ENCODE measurements at regions not wholly inside any gene's neighbourhood (a gene's known extent, or its start where the extent isn't known, plus 50 kb on each side); places are given as distances from the start of the nearest gene placed in this dataset.

- H3K4me3 Mint-ChIP-seq = no peak overlapping the region
- DNase-seq = no peak
- no peak for ATAC-seq (ENCODE audit: low read depth)
- H3K27me3 Mint-ChIP-seq = no peaks in the 10 kb centered on the region
- no peaks in the 10 kb centered on the region for H3K9me3 Mint-ChIP-seq
- H3K4me1 Mint-ChIP-seq = no peaks in the 10 kb centered on the region
- H3K36me3 Mint-ChIP-seq = no peaks in the 10 kb centered on the region
- no peak overlapping the region for H3K27ac Mint-ChIP-seq
- POLR2A ChIA-PET = no interaction called here
These were observed 53.5 kb downstream of the ZNF608 start for GRCh38 chr5:124692950-124693349.

GRCh38 chr5:124692324-124692723 is 54.1 kb downstream of the ZNF608 start:
- no peaks in the 10 kb centered on the region for H3K27me3 Mint-ChIP-seq
- no peak overlapping the region for H3K4me3 Mint-ChIP-seq
- no peaks in the 10 kb centered on the region for H3K4me1 Mint-ChIP-seq
- no peak overlapping the region for H3K27ac Mint-ChIP-seq
- DNase-seq (no peak), ATAC-seq (ENCODE audit: low read depth) (no peak)
- H3K36me3 Mint-ChIP-seq = no peaks in the 10 kb centered on the region
- H3K9me3 Mint-ChIP-seq = no peaks in the 10 kb centered on the region
- POLR2A ChIA-PET = no interaction called here

GRCh38 chr5:124689653-124690052 is 56.8 kb downstream of the ZNF608 start:
- Mint-ChIP-seq H3K27ac (no peak overlapping the region), H3K9me3 (no peaks in the 10 kb centered on the region), H3K4me3 (no peak overlapping the region), H3K27me3 (no peaks in the 10 kb centered on the region), H3K36me3 (no peaks in the 10 kb centered on the region), H3K4me1 (no peaks in the 10 kb centered on the region)
- ATAC-seq (ENCODE audit: low read depth) (no peak), DNase-seq (no peak)
- POLR2A ChIA-PET = no interaction called here

- H3K27ac Mint-ChIP-seq = no peak overlapping the region
- ATAC-seq (ENCODE audit: low read depth) (no peak), DNase-seq (no peak)
- H3K36me3 Mint-ChIP-seq = no peaks in the 10 kb centered on the region
- no peaks in the 10 kb centered on the region for H3K9me3 Mint-ChIP-seq
- H3K4me3 Mint-ChIP-seq = no peak overlapping the region
- H3K4me1 Mint-ChIP-seq = no peaks in the 10 kb centered on the region
- POLR2A ChIA-PET = no interaction called here
- no peaks in the 10 kb centered on the region for H3K27me3 Mint-ChIP-seq
These were observed 60.0 kb downstream of the ZNF608 start for GRCh38 chr5:124686239-124687004.

- Mint-ChIP-seq H3K9me3 (no peaks in the 10 kb centered on the region), H3K27ac (no peak overlapping the region), H3K4me1 (no peaks in the 10 kb centered on the region), H3K4me3 (no peak overlapping the region), H3K27me3 (peaks cover 2% of the 10 kb centered on the region), H3K36me3 (no peaks in the 10 kb centered on the region)
- no peak for ATAC-seq (ENCODE audit: low read depth)
- DNase-seq = no peak
- POLR2A ChIA-PET = no interaction called here
These were observed 61.0 kb downstream of the ZNF608 start for GRCh38 chr5:124685404-124685930.

GRCh38 chr5:124683917-124684555 is 62.4 kb downstream of the ZNF608 start:
- no peaks in the 10 kb centered on the region for H3K4me1 Mint-ChIP-seq
- peaks cover 4% of the 10 kb centered on the region for H3K27me3 Mint-ChIP-seq
- no peak overlapping the region for H3K27ac Mint-ChIP-seq
- POLR2A ChIA-PET = no interaction called here
- DNase-seq (no peak), ATAC-seq (ENCODE audit: low read depth) (no peak)
- no peaks in the 10 kb centered on the region for H3K9me3 Mint-ChIP-seq
- H3K36me3 Mint-ChIP-seq = no peaks in the 10 kb centered on the region
- H3K4me3 Mint-ChIP-seq = no peak overlapping the region

GRCh38 chr5:124679578-124680199 is 66.8 kb downstream of the ZNF608 start:
- Mint-ChIP-seq H3K4me1 (no peaks in the 10 kb centered on the region), H3K9me3 (no peaks in the 10 kb centered on the region), H3K27ac (no peak overlapping the region), H3K36me3 (no peaks in the 10 kb centered on the region), H3K27me3 (peaks cover 9% of the 10 kb centered on the region), H3K4me3 (no peak overlapping the region)
- no peak for ATAC-seq (ENCODE audit: low read depth)
- no peak for DNase-seq
- POLR2A ChIA-PET = no interaction called here

GRCh38 chr5:124678922-124679519 is 67.4 kb downstream of the ZNF608 start:
- no peak for ATAC-seq (ENCODE audit: low read depth)
- Mint-ChIP-seq H3K27me3 (peaks cover 9% of the 10 kb centered on the region), H3K9me3 (no peaks in the 10 kb centered on the region), H3K36me3 (no peaks in the 10 kb centered on the region), H3K4me3 (no peak overlapping the region), H3K4me1 (no peaks in the 10 kb centered on the region), H3K27ac (no peak overlapping the region)
- POLR2A ChIA-PET = no interaction called here
- DNase-seq = no peak

GRCh38 chr5:124678468-124678867 is 68.0 kb downstream of the ZNF608 start:
- DNase-seq (no peak), ATAC-seq (ENCODE audit: low read depth) (no peak)
- POLR2A ChIA-PET = no interaction called here
- Mint-ChIP-seq H3K9me3 (no peaks in the 10 kb centered on the region), H3K4me3 (no peak overlapping the region), H3K27ac (no peak overlapping the region), H3K36me3 (no peaks in the 10 kb centered on the region), H3K4me1 (no peaks in the 10 kb centered on the region), H3K27me3 (peaks cover 9% of the 10 kb centered on the region)

- no peak overlapping the region for H3K4me3 Mint-ChIP-seq
- POLR2A ChIA-PET = no interaction called here
- ATAC-seq (ENCODE audit: low read depth) (no peak), DNase-seq (no peak)
- no peaks in the 10 kb centered on the region for H3K36me3 Mint-ChIP-seq
- H3K27ac Mint-ChIP-seq = no peak overlapping the region
- no peaks in the 10 kb centered on the region for H3K9me3 Mint-ChIP-seq
- no peaks in the 10 kb centered on the region for H3K4me1 Mint-ChIP-seq
- peaks cover 9% of the 10 kb centered on the region for H3K27me3 Mint-ChIP-seq
These were observed 68.8 kb downstream of the ZNF608 start for GRCh38 chr5:124677374-124678351.

GRCh38 chr5:124675931-124676846 is 70.2 kb downstream of the ZNF608 start:
- H3K9me3 Mint-ChIP-seq = no peaks in the 10 kb centered on the region
- no peaks in the 10 kb centered on the region for H3K4me1 Mint-ChIP-seq
- H3K36me3 Mint-ChIP-seq = no peaks in the 10 kb centered on the region
- DNase-seq (no peak), ATAC-seq (ENCODE audit: low read depth) (no peak)
- peaks cover 12% of the 10 kb centered on the region for H3K27me3 Mint-ChIP-seq
- H3K27ac Mint-ChIP-seq = no peak overlapping the region
- POLR2A ChIA-PET = no interaction called here
- no peak overlapping the region for H3K4me3 Mint-ChIP-seq

- no peak overlapping the region for H3K4me3 Mint-ChIP-seq
These were observed 75.2 kb downstream of the ZNF608 start for GRCh38 chr5:124671193-124671592.

More at GRCh38 chr5:124671193-124671592, 75.2 kb downstream of the ZNF608 start:
- Mint-ChIP-seq H3K9me3 (no peaks in the 10 kb centered on the region), H3K27ac (no peak overlapping the region), H3K4me1 (no peaks in the 10 kb centered on the region), H3K27me3 (peaks cover 18% of the 10 kb centered on the region), H3K36me3 (no peaks in the 10 kb centered on the region)
- DNase-seq (no peak), ATAC-seq (ENCODE audit: low read depth) (no peak)
- POLR2A ChIA-PET = no interaction called here

Measured in activated naive CD8-positive, alpha-beta T cell treated with anti-CD3 and anti-CD28 coated beads, Interleukin-2, amount 10 ng/mL, durations not matched to agents 7 days and 5 days (primary cell).